Mammary epithelial cell (primary cell): ENCODE measurements at regions not wholly inside any gene's neighbourhood (a gene's known extent, or its start where the extent isn't known, plus 50 kb on each side); places are given as distances from the start of the nearest gene placed in this dataset.

ENCODE experiments used
- CTCF ChIP-seq, 2 donors: IDR thresholded peaks in 1 of 2; conservative IDR thresholded peaks in 1 of 2; 2 replicates each; pipeline ENCODE4 v1.5.1; 2011 to 2012; ENCODE audit warnings: inconsistent platforms in 2 of 2, low read length in 2 of 2, mild to moderate bottlenecking in 2 of 2, control low read depth in 1 of 2, low read depth in 1 of 2; ENCODE audit not compliant: insufficient read depth in 1 of 2; ENCODE audit errors: extremely low read depth in 1 of 2
- EZH2 ChIP-seq: IDR thresholded peaks from 2 replicates; pipeline ENCODE4 v1.6.1; 2012; ENCODE audit warnings: low read length, inconsistent platforms, borderline replicate concordance

DNA sequence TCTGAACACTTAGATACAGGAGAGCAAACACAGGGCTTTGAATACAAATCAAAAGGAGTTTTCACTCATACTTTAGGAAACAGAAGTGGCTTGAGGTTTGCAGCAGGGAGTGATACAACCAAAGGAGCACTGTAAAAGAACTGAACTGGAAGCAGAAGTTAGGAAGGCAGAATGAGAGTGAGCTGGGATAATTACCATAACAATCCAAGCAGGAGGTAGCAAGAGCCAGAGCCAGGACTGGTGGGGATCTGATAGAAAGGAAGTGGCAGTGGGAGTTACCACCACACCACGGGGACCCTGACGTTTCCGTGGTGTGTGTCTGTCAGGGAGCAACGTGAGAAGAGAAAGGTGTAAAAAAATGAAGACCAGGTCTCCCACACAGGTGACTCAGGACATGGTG, 81.3 kb upstream of the EPB41L3 start:
- TF ChIP-seq CTCF (conservative IDR thresholded peaks at IDR 0.05 in 1 of 2, IDR thresholded peaks at IDR 0.05 in 1 of 2; ENCODE audit: extremely low read depth in 1 of 2, insufficient read depth in 1 of 2, low read depth in 1 of 2, low read length in 2 of 2) (no peak), EZH2 (no peak)
